GM21717 (cell line): ENCODE measurements at regions not wholly inside any gene's neighbourhood (a gene's known extent, or its start where the extent isn't known, plus 50 kb on each side); places are given as distances from the start of the nearest gene placed in this dataset.

ENCODE experiments used
- ATAC-seq: cut with Tn5 transposase; IDR thresholded peaks from one replicate; pipeline ENCODE4 v1.9.1; 2021; ENCODE audit warnings: mild to moderate bottlenecking, moderate library complexity; ENCODE audit not compliant: unreplicated experiment

DNA sequence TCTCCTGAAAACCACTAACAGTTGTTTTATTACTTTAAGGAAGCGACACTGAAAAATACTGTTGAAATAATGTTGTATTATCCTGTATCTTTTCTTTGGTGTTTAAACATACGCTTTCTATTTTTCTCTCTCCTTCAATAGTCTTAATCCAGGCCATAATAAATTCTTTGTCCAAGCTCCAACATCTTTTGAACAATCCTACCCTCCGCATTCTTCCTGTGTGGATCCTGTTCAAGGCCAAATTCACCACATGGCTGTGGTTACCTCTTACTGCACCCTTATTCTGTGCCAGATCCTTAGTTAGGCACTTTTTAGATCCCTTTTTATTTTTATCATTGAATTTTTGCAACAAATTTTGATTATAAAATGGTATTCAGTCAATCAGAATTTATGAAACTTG is 1691.5 kb downstream of the MAT2B start:
- no peak for ATAC-seq

- no peak for ATAC-seq
These were observed 1696.0 kb downstream of the MAT2B start for GRCh38 chr5:165201369-165201768.

DNA sequence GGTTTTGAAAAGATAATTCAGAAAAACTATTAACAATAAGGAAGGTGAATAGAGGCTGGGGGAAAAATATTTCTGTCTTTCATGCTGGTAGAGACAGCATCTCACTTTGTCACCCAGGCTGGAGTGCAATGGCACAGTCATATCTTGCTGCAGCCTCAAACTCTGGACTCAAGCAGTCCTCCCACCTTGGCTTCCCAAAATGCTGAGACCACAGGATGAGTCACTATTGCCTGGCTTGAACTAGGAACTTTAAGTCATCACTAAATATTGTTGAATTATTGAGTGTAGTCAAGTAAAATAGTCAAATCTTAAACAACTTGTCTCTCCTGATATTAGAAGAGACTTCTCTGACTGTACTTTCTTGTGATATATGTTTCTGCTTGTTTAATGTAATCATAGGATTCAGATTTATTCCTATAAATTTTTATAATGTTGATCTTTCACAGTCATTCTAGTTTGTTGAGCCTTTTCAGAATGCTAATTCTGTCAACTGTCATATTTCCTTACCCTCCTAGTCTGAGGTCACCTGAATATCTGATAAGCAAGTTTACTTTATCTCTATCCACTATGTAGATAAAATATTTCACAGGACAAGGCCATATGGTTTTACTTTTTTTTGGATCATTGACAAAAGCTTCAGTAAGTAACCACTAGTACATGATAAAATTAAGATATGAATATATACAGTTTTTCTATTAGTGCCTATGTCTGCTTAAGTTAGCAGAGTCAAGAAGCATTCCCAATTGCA is 1696.5 kb downstream of the MAT2B start:
- ATAC-seq = no peak

GRCh38 chr5:165202519-165202910 is 1697.1 kb downstream of the MAT2B start:
- no peak for ATAC-seq

DNA sequence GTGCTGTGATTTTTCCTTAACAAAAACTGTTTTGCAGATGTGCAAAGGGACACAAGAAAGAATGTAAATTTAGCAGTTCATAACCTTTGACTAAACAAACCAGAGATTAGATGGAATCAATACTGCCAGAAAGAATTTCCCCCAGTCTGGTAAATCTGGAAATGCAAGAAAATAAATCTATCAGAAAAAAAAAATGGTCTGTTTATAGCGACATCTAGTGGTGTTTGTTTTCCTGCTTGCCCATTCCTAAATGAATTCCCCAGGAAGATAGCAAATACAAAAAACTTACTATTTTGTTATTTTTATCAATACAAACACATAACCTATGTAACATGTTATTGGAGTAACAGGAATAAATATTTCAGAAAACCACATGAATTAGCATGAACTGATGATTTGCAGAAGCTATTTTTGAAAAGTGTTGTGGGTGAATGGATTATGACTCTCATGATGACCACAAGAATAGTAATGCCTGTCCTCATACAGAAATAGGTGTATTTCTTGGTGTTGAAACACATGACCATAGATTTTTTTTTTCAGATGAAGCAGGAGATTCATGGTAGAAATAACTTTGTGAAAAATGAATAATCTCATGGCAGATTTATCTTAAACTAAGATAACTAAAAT is 1703.8 kb downstream of the MAT2B start:
- no peak for ATAC-seq

DNA sequence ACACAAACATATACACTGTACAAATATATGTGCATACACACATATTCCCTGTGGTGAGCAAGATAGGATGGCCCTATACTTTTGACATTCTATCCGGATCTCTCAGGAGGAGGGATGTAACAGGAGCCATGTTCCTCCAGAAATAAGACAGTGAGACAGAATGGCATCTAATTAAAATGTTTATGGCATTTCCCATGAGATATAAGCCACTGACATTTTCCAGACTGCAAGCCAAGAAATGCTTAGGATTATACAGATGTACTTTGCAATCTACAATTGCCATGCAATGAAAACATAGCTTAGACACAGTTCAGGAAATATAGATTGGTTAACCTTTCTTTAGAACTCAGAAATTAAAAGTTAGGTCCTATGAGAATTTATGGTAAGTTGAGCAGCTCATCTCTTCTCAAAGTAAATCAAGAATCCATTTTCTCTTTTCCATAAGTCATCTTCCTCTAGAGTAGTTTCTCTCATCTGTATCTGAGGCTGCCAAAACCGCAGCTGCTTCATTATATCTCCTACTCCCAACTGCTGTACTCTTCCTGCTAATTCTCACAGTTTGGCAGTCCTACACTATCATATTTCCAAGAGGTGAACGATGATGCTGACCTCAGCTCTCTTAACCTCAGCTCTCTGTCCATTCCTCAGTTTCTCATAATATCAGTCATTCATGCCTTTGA is 1719.1 kb downstream of the MAT2B start:
- no peak for ATAC-seq

DNA sequence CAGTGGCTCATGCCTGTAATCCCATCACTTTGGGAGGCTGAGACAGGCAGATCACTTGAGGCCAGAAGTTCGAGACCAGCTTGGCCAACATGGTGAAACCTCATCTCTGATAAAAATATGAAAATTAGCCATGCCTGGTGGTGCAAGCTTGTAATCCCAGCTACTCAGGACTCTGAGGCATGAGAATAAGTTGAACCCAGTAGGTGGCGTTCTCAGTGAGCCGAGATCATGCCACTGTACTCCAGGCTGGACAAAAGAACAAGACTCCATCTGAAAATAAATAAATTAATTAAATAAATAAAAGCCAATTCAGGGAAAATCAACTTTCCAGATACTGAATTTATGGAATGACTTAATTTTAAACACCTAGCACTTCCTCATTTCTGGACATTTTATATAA is 1722.1 kb downstream of the MAT2B start:
- ATAC-seq = no peak

GRCh38 chr5:165228184-165228583 is 1722.8 kb downstream of the MAT2B start:
- no peak for ATAC-seq

DNA sequence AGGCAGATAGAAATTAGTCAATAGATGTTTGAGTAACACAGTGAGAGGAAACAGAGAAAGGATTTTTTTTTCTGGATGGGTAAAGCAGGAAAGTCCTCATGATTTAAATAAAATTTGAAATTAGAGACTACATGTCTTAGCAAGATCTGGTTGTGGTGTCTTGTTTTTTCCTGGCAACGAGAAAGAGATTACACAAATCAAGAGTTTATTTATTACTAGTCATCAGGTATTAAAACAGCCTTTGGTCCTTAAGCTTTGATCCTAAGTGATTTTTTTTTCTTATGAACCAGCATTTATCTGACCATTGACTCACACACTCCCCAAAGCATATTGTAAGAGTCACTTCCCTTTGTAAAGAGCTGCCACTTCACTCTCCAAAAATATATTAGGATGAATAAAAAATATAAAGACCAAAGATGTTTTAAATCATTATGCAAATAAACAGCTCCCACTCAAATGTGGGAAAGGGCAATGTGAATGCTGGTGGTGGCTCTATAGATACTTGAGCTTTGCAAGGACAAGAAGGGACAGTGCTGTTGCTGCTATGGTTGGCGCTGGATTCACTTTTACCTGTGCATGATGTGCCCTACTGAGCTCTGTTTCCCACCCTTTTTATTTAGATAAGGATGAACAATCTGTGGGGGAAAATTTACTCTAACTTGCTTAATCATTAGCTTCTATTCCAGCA is 1726.5 kb downstream of the MAT2B start:
- ATAC-seq = no peak

GRCh38 chr5:165232509-165233028 is 1727.2 kb downstream of the MAT2B start:
- no peak for ATAC-seq

GRCh38 chr5:165241811-165242210 is 1736.4 kb downstream of the MAT2B start:
- ATAC-seq = no peak

GRCh38 chr5:165242646-165243045 is 1737.2 kb downstream of the MAT2B start:
- ATAC-seq = no peak

GRCh38 chr5:165244407-165244806 is 1739.0 kb downstream of the MAT2B start:
- ATAC-seq = no peak

GRCh38 chr5:165258197-165258771 is 1752.9 kb downstream of the MAT2B start:
- ATAC-seq = no peak

GRCh38 chr5:165260426-165260825 is 1755.0 kb downstream of the MAT2B start:
- ATAC-seq = no peak

DNA sequence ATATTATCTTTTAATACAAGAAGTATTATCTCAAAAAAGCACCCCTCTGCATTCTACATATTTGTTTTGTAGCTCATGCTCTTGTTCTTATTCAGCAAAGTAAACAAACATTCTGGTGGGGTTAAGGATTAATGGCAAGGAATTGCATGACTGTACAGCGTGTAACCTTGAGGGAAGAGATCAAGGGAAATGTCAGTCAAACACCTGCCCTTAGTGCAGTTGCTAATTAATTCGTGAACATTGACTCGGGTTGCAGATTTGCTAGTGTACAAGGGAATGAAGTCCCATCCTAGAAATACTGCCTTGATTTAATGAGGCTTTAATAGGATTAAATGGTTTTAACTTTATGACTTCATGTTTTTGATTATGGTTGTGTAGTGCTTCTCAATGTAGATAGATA is 1758.1 kb downstream of the MAT2B start:
- no peak for ATAC-seq

GRCh38 chr5:165266939-165267338 is 1761.5 kb downstream of the MAT2B start:
- ATAC-seq = no peak

DNA sequence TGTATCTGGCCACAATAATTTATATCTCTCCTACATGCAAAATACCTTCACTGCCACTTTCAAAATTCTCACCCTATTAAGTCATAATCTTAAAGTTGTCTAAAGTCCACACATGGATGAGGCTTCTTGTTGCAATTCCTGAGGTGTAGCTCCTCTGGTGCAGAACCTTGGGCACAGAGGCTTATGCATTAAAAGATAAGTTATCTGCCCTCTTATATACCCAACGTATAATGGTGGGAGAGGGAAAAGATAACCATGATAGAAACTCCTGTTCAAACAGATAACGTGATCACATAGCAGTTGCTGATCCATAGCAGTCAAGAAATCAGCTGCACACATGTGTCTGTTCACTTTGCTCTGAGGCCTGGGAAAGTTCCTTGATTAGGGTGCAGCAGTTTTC is 1767.0 kb downstream of the MAT2B start:
- no peak for ATAC-seq

- no peak for ATAC-seq
These were observed 1772.2 kb downstream of the MAT2B start for GRCh38 chr5:165277661-165278060.

DNA sequence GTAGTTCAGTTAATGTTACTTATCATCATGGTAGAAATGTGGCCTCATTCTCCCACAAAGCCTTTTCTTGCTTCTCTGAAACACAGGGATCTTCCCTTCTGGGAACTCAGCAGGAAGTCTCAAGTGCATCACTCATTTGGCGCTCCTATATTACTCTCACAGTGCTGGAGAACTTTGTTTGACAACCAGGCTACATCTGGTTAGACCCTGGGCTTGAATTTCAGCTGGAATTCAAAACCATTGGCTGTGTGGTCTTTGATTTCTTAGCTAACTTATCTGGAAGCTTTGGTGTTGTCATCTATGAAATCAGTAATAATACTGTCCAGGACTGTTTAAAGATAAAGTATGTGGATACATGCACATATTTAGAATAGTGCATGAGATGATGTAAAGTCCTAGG is 1777.1 kb downstream of the MAT2B start:
- no peak for ATAC-seq

- no peak for ATAC-seq
These were observed 1781.3 kb downstream of the MAT2B start for GRCh38 chr5:165286692-165287091.
